HepG2 (cell line): ENCODE measurements at regions not wholly inside any gene's neighbourhood (a gene's known extent, or its start where the extent isn't known, plus 50 kb on each side); places are given as distances from the start of the nearest gene placed in this dataset.

ENCODE experiments used
- ATAC-seq: fragments of 200-7000 bp; cut with Tn5 transposase; 3 replicates; pipeline ENCODE4 v1.9.1; 2020; ENCODE audit warnings: mild to moderate bottlenecking, moderate library complexity
- BruUV-seq: library from RNA; stranded (reverse); fragments of 400-500 nt; replicated peaks from 2 replicates; lab custom pipeline; 2021; lab: Mats Ljungman, UMichigan
- CTCF ChIA-PET: fragments of 300-600 bp; formaldehyde crosslinking; extraction: SDS; loops from one replicate; lab custom pipeline; 2021; ENCODE audit warnings: low total read pairs, inconsistent platforms, low intra/inter-chr PET ratio; lab: Yijun Ruan, JAX
- POLR2A ChIA-PET: fragments of 350-600 bp; sonication (Branson Sonifier 250); formaldehyde crosslinking; loops from one replicate; lab custom pipeline; 2020; ENCODE audit warnings: antibody characterized with exemption, inconsistent platforms; lab: Yijun Ruan, JAX
- DNase-seq: peaks from one replicate; pipeline ENCODE4 v3.0.0-alpha.2; 2015; ENCODE audit warnings: low spot score
- FAIRE-seq: peaks from 3 replicates; lab custom pipeline; 2011; peaks lifted over from hg19 to GRCh38; lab: Jason Lieb, UNC
- H2AFZ ChIP-seq: one replicate; pipeline ENCODE4 v1.6.1; 2011; ENCODE audit warnings: low read length, inconsistent platforms
- H3K27ac ChIP-seq: fragments of 300-600 bp; 3 replicates; pipeline ENCODE4 v1.8.0; 2011; ENCODE audit warnings: mixed run types, mild to moderate bottlenecking, mixed read lengths, low read length, inconsistent platforms; ENCODE audit not compliant: insufficient read depth; ENCODE audit errors: extremely low read length
- H3K27me3 ChIP-seq, 2 experiments: fragments of 200-600 bp in 1 of 2; 2 replicates in 1 of 2; 3 replicates in 1 of 2; pipeline versions ENCODE4 v1.6.0 to v1.8.0; 2011; ENCODE audit warnings: low read length in 2 of 2, mild to moderate bottlenecking in 2 of 2, moderate library complexity in 2 of 2, inconsistent platforms in 1 of 2; ENCODE audit not compliant: insufficient read depth in 2 of 2, control insufficient read depth in 1 of 2
- H3K36me3 ChIP-seq, 2 experiments: fragments of 200-600 bp in 1 of 2; replicated peaks in 1 of 2; 2 replicates in 1 of 2; 3 replicates in 1 of 2; pipeline versions ENCODE4 v1.5.1 to v1.8.0; 2011; ENCODE audit warnings: low read length in 2 of 2, inconsistent platforms in 1 of 2; ENCODE audit not compliant: insufficient read depth in 2 of 2, control insufficient read depth in 1 of 2
- H3K4me1 ChIP-seq: 2 replicates; pipeline ENCODE4 v1.5.1; 2012; ENCODE audit warnings: low read length, inconsistent platforms; ENCODE audit not compliant: insufficient read depth
- H3K4me2 ChIP-seq: 2 replicates; pipeline ENCODE4 v1.6.0; 2011; ENCODE audit warnings: low read depth, low read length, inconsistent platforms
- H3K4me3 ChIP-seq, 3 experiments: fragments of 200-600 bp in 1 of 3; sonication (generic), shearing (Covaris generic) in 1 of 3; replicated peaks in 1 of 3; 2 replicates each; pipeline ENCODE4 v1.5.1; 2011 to 2016; ENCODE audit warnings: low read length in 3 of 3, inconsistent platforms in 2 of 3, low read depth in 2 of 3, mild to moderate bottlenecking in 2 of 3, control low read depth in 1 of 3, mixed read lengths in 1 of 3; ENCODE audit not compliant: insufficient read depth in 1 of 3
- H3K79me2 ChIP-seq: one replicate; pipeline ENCODE4 v1.6.1; 2011; ENCODE audit warnings: low read length, inconsistent platforms; ENCODE audit not compliant: insufficient read depth
- H3K9ac ChIP-seq: 2 replicates; pipeline ENCODE4 v1.6.0; 2011; ENCODE audit warnings: mild to moderate bottlenecking, low read depth, low read length, inconsistent platforms; ENCODE audit not compliant: insufficient read depth
- H3K9me3 ChIP-seq: 2 replicates; pipeline ENCODE4 v1.5.1; 2012; ENCODE audit warnings: mild to moderate bottlenecking, low read length
- H4K20me1 ChIP-seq: 2 replicates; pipeline ENCODE4 v1.6.0; 2011; ENCODE audit warnings: inconsistent platforms, mild to moderate bottlenecking, low read length, moderate library complexity; ENCODE audit not compliant: insufficient read depth
- ARID2 ChIP-seq: sonication (generic); formaldehyde crosslinking; IDR thresholded peaks from 2 replicates; pipeline ENCODE4 v1.8.1; 2022; ENCODE audit warnings: mild to moderate bottlenecking, missing genetic modification reagents, borderline replicate concordance
- RCOR2 ChIP-seq: IDR thresholded peaks from 2 replicates; pipeline ENCODE4 v1.6.1; 2016; ENCODE audit warnings: missing biosample characterization, missing genetic modification reagents
- SMYD3 ChIP-seq: sonication (generic); formaldehyde crosslinking; IDR thresholded peaks from 2 replicates; pipeline ENCODE4 v1.8.1; 2023; ENCODE audit warnings: mild to moderate bottlenecking, missing genetic modification reagents
- ZNF124 ChIP-seq: sonication (generic); formaldehyde crosslinking; IDR thresholded peaks from 2 replicates; pipeline ENCODE4 v1.4.0; 2020; ENCODE audit warnings: missing genetic modification reagents
- WGBS: methylation state at CpG from one replicate; pipeline ENCODE4 v1.1.6; 2017; ENCODE audit warnings: low lambda C conversion rate; 5-methylcytosine and 5-hydroxymethylcytosine counted together
- in situ Hi-C: cut with HindIII; loops from 2 replicates; pipeline ENCODE4 v1.10.0; 2017; ENCODE audit warnings: low pct_unique_long_range_greater_than_20kb; ENCODE audit not compliant: extremely low pct_ligation_motif_present
- intact Hi-C: fragments of 100-400 bp; cut with micrococcal nuclease; formaldehyde crosslinking; loops from one replicate; pipeline ENCODE4 v1.10.0; 2022; ENCODE audit not compliant: unreplicated experiment
- TF ChIP-seq, protein P1 (sequence below): sonication (generic); formaldehyde crosslinking; IDR thresholded peaks from 2 replicates; pipeline ENCODE4 v1.8.0; 2022; ENCODE audit warnings: missing genetic modification reagents, mild to moderate bottlenecking, moderate library complexity, borderline replicate concordance
- TF ChIP-seq, protein P2 (sequence below): sonication (generic); formaldehyde crosslinking; IDR thresholded peaks from 2 replicates; pipeline ENCODE4 v1.8.0; 2022; ENCODE audit warnings: low read depth, missing genetic modification reagents
- TF ChIP-seq, protein P3 (sequence below): IDR thresholded peaks from 2 replicates; pipeline ENCODE4 v1.6.1; 2018; ENCODE audit warnings: missing genetic modification reagents, mild to moderate bottlenecking, missing compliant biosample characterization

DNA sequence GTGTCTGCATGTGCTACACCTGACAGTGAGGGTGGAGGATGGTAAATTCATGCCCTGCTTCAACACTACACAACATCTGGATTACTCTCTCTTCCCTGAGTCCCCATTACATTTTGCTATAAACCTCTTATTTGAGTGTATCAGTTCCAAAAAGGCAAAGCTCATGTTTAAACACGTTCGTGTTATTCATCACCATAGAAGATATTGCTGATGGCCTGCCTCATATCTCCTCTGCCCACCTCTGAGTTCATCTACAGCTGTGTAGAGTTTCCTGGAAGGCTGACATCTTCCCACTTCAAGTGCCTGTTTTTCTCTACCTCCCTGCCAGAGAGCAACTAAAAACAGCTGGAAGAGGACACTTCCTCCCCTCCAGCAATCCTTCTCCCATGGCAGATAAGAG is 433.2 kb downstream of the ISL1 start:
- Histone ChIP-seq H3K9me3 (no peaks in the 10 kb centered on the region), H3K27me3 (no peaks in the 10 kb centered on the region), H3K4me2 (no peak overlapping the region), H4K20me1 (no peaks in the 10 kb centered on the region), H3K4me1 (no peaks in the 10 kb centered on the region), H3K9ac (no peak overlapping the region), H3K27ac (no peak overlapping the region), H3K79me2 (no peaks in the 10 kb centered on the region), H3K36me3 (no peaks in the 10 kb centered on the region), H3K4me3 (no peak overlapping the region), H2AFZ (no peak overlapping the region)
- WGBS: 0% methylated on average over 2 of the region's 2 CpGs
- DNase-seq (no peak), FAIRE-seq (no peak), ATAC-seq (no peak)
- BruUV-seq: no TSS peak
- CTCF ChIA-PET: no interaction called here
- POLR2A ChIA-PET: no interaction called here
- intact Hi-C loops: loop anchor here (5.0 kb wide), 1 partner anchor 406 kb away; no protein-coding TSS in a partner anchor
- TF ChIP-seq ZNF124 (no peak), ARID2 (no peak), SMYD3 (CRISPR knock-in tag) (no peak), RCOR2 (CRISPR knock-in tag) (no peak)
- TF ChIP-seq, protein P1, sequence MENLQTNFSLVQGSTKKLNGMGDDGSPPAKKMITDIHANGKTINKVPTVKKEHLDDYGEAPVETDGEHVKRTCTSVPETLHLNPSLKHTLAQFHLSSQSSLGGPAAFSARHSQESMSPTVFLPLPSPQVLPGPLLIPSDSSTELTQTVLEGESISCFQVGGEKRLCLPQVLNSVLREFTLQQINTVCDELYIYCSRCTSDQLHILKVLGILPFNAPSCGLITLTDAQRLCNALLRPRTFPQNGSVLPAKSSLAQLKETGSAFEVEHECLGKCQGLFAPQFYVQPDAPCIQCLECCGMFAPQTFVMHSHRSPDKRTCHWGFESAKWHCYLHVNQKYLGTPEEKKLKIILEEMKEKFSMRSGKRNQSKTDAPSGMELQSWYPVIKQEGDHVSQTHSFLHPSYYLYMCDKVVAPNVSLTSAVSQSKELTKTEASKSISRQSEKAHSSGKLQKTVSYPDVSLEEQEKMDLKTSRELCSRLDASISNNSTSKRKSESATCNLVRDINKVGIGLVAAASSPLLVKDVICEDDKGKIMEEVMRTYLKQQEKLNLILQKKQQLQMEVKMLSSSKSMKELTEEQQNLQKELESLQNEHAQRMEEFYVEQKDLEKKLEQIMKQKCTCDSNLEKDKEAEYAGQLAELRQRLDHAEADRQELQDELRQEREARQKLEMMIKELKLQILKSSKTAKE (CRISPR knock-in tag): no peak
- TF ChIP-seq, protein P2, sequence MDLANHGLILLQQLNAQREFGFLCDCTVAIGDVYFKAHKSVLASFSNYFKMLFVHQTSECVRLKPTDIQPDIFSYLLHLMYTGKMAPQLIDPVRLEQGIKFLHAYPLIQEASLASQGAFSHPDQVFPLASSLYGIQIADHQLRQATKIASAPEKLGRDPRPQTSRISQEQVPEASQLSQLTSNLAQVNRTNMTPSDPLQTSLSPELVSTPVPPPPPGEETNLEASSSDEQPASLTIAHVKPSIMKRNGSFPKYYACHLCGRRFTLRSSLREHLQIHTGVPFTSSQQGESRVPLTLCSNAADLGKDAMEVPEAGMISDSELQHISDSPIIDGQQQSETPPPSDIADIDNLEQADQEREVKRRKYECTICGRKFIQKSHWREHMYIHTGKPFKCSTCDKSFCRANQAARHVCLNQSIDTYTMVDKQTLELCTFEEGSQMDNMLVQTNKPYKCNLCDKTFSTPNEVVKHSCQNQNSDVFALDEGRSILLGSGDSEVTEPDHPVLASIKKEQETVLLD (CRISPR knock-in tag): no peak
- TF ChIP-seq, protein P3, sequence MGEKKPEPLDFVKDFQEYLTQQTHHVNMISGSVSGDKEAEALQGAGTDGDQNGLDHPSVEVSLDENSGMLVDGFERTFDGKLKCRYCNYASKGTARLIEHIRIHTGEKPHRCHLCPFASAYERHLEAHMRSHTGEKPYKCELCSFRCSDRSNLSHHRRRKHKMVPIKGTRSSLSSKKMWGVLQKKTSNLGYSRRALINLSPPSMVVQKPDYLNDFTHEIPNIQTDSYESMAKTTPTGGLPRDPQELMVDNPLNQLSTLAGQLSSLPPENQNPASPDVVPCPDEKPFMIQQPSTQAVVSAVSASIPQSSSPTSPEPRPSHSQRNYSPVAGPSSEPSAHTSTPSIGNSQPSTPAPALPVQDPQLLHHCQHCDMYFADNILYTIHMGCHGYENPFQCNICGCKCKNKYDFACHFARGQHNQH (CRISPR knock-in tag): no peak
- in situ Hi-C loops: no loop called here
